ENCODE measurements at regions not wholly inside any gene's neighbourhood (a gene's known extent, or its start where the extent isn't known, plus 50 kb on each side); places are given as distances from the start of the nearest gene placed in this dataset.
"Not testable (repeated sequence)": the region's sequence is repeated elsewhere in the genome, so short reads cannot be mapped to it uniquely, and the experiment has no call there.

- in situ Hi-C loops (cut with HindIII; ENCODE audit: low sequenced_read_pairs), result no loop called here
These were observed 207.7 kb downstream of the RAP2B start for GRCh38 chr3:153369561-153370374.

- in situ Hi-C loops (cut with HindIII; ENCODE audit: low sequenced_read_pairs), result no loop called here
These were observed 208.7 kb downstream of the RAP2B start for GRCh38 chr3:153370680-153371079.

- in situ Hi-C loops (cut with HindIII; ENCODE audit: low sequenced_read_pairs), result no loop called here
These were observed 210.3 kb downstream of the RAP2B start for GRCh38 chr3:153372326-153372725.

GRCh38 chr3:153373606-153374005 lies 211.6 kb downstream of the RAP2B start:
- in situ Hi-C loops (cut with HindIII; ENCODE audit: low sequenced_read_pairs), result no loop called here

GRCh38 chr3:153378366-153378765 lies 216.3 kb downstream of the RAP2B start:
- in situ Hi-C loops (cut with HindIII; ENCODE audit: low sequenced_read_pairs), result not testable (repeated sequence)

GRCh38 chr3:153379516-153379915 lies 217.5 kb downstream of the RAP2B start:
- in situ Hi-C loops (cut with HindIII; ENCODE audit: low sequenced_read_pairs), result no loop called here

- in situ Hi-C loops (cut with HindIII; ENCODE audit: low sequenced_read_pairs), result no loop called here
These were observed 223.3 kb downstream of the RAP2B start for GRCh38 chr3:153385343-153385742.

GRCh38 chr3:153392363-153392762 lies 230.3 kb downstream of the RAP2B start:
- in situ Hi-C loops (cut with HindIII; ENCODE audit: low sequenced_read_pairs), result no loop called here

- in situ Hi-C loops (cut with HindIII; ENCODE audit: low sequenced_read_pairs), result no loop called here
These were observed 232.0 kb downstream of the RAP2B start for GRCh38 chr3:153394017-153394416.

GRCh38 chr3:153396581-153396980 lies 234.6 kb downstream of the RAP2B start:
- in situ Hi-C loops (cut with HindIII; ENCODE audit: low sequenced_read_pairs), result no loop called here

GRCh38 chr3:153397794-153398193 lies 235.8 kb downstream of the RAP2B start:
- in situ Hi-C loops (cut with HindIII; ENCODE audit: low sequenced_read_pairs), result no loop called here

- in situ Hi-C loops (cut with HindIII; ENCODE audit: low sequenced_read_pairs), result no loop called here
These were observed 237.6 kb downstream of the RAP2B start for GRCh38 chr3:153399636-153400035.

- in situ Hi-C loops (cut with HindIII; ENCODE audit: low sequenced_read_pairs), result no loop called here
These were observed 238.6 kb downstream of the RAP2B start for GRCh38 chr3:153400641-153401040.

- in situ Hi-C loops (cut with HindIII; ENCODE audit: low sequenced_read_pairs), result no loop called here
These were observed 242.1 kb downstream of the RAP2B start for GRCh38 chr3:153404157-153404556.

- in situ Hi-C loops (cut with HindIII; ENCODE audit: low sequenced_read_pairs), result not testable (repeated sequence)
These were observed 243.3 kb downstream of the RAP2B start for GRCh38 chr3:153405320-153405719.

- in situ Hi-C loops (cut with HindIII; ENCODE audit: low sequenced_read_pairs), result no loop called here
These were observed 248.5 kb downstream of the RAP2B start for GRCh38 chr3:153410517-153410916.

GRCh38 chr3:153414982-153415381 lies 253.0 kb downstream of the RAP2B start:
- in situ Hi-C loops (cut with HindIII; ENCODE audit: low sequenced_read_pairs), result no loop called here

GRCh38 chr3:153422314-153422713 lies 260.3 kb downstream of the RAP2B start:
- in situ Hi-C loops (cut with HindIII; ENCODE audit: low sequenced_read_pairs), result no loop called here

GRCh38 chr3:153423820-153424219 lies 261.8 kb downstream of the RAP2B start:
- in situ Hi-C loops (cut with HindIII; ENCODE audit: low sequenced_read_pairs), result not testable (repeated sequence)

- in situ Hi-C loops (cut with HindIII; ENCODE audit: low sequenced_read_pairs), result no loop called here
These were observed 264.3 kb downstream of the RAP2B start for GRCh38 chr3:153426344-153426743.

- in situ Hi-C loops (cut with HindIII; ENCODE audit: low sequenced_read_pairs), result no loop called here
These were observed 264.8 kb downstream of the RAP2B start for GRCh38 chr3:153426803-153427202.

GRCh38 chr3:153429821-153430220 lies 267.8 kb downstream of the RAP2B start:
- in situ Hi-C loops (cut with HindIII; ENCODE audit: low sequenced_read_pairs), result no loop called here

GRCh38 chr3:153431076-153431475 lies 269.1 kb downstream of the RAP2B start:
- in situ Hi-C loops (cut with HindIII; ENCODE audit: low sequenced_read_pairs), result no loop called here
